ENCODE measurements at regions not wholly inside any gene's neighbourhood (a gene's known extent, or its start where the extent isn't known, plus 50 kb on each side); places are given as distances from the start of the nearest gene placed in this dataset.
"Not testable (repeated sequence)": the region's sequence is repeated elsewhere in the genome, so short reads cannot be mapped to it uniquely, and the experiment has no call there.

- DNase-seq = not testable (repeated sequence)
Observed at GRCh38 chr22:48497743-48498520, 1329.7 kb downstream of the BRD1 start.

- DNase-seq = no peak
Observed at GRCh38 chr22:48496987-48497650, 1330.6 kb downstream of the BRD1 start.

- no peak for DNase-seq
Observed at GRCh38 chr22:48496226-48496845, 1331.3 kb downstream of the BRD1 start.

GRCh38 chr22:48495751-48496080 is 1332.0 kb downstream of the BRD1 start:
- no peak for DNase-seq

- DNase-seq = no peak
Observed at GRCh38 chr22:48494968-48495750, 1332.5 kb downstream of the BRD1 start.

GRCh38 chr22:48494256-48494967 is 1333.3 kb downstream of the BRD1 start:
- no peak for DNase-seq

- no peak for DNase-seq
Observed at GRCh38 chr22:48493733-48494132, 1333.9 kb downstream of the BRD1 start.

GRCh38 chr22:48492366-48493320 is 1335.0 kb downstream of the BRD1 start:
- DNase-seq = no peak

GRCh38 chr22:48491451-48491941 is 1336.2 kb downstream of the BRD1 start:
- no peak for DNase-seq

- DNase-seq = no peak
Observed at GRCh38 chr22:48490500-48491411, 1336.9 kb downstream of the BRD1 start.

- DNase-seq = no peak
Observed at GRCh38 chr22:48489551-48490499, 1337.8 kb downstream of the BRD1 start.

- DNase-seq = no peak
Observed at GRCh38 chr22:48488611-48489511, 1338.8 kb downstream of the BRD1 start.

- DNase-seq = no peak
Observed at GRCh38 chr22:48488149-48488551, 1339.5 kb downstream of the BRD1 start.

- DNase-seq = no peak
Observed at GRCh38 chr22:48486558-48486957, 1341.1 kb downstream of the BRD1 start.

- no peak for DNase-seq
Observed at GRCh38 chr22:48486134-48486532, 1341.5 kb downstream of the BRD1 start.

- no peak for DNase-seq
Observed at GRCh38 chr22:48485149-48486133, 1342.2 kb downstream of the BRD1 start.
